Esophagus muscularis mucosa (tissue), 4 donors: ENCODE measurements at regions not wholly inside any gene's neighbourhood (a gene's known extent, or its start where the extent isn't known, plus 50 kb on each side); places are given as distances from the start of the nearest gene placed in this dataset.

Source experiments
- EP300 ChIP-seq: sonication (generic); formaldehyde crosslinking; IDR thresholded peaks from one replicate; pipeline ENCODE4 v1.6.1; 2017; ENCODE audit warnings: antibody characterized with exemption
- POLR2A ChIP-seq: fragments of 450-650 bp; IDR thresholded peaks from one replicate; pipeline ENCODE4 v1.6.1; 2017; ENCODE audit warnings: antibody characterized with exemption, moderate library complexity, mild to moderate bottlenecking, low read depth
- POLR2AphosphoS5 ChIP-seq, 2 donors: sonication (generic); formaldehyde crosslinking; IDR thresholded peaks; one replicate each; pipeline ENCODE4 v1.6.1; 2017; ENCODE audit warnings: antibody characterized with exemption in 2 of 2
- TF ChIP-seq, protein P1 (sequence below), 3 experiments: fragments of 200-600 bp in 2 of 3; fragments of 450-650 bp in 1 of 3; sonication (generic) in 2 of 3; IDR thresholded peaks; one replicate each; pipeline ENCODE4 v1.5.1; 2017 to 2019; ENCODE audit warnings: antibody characterized with exemption in 3 of 3, mild to moderate bottlenecking in 2 of 3, moderate library complexity in 1 of 3

DNA sequence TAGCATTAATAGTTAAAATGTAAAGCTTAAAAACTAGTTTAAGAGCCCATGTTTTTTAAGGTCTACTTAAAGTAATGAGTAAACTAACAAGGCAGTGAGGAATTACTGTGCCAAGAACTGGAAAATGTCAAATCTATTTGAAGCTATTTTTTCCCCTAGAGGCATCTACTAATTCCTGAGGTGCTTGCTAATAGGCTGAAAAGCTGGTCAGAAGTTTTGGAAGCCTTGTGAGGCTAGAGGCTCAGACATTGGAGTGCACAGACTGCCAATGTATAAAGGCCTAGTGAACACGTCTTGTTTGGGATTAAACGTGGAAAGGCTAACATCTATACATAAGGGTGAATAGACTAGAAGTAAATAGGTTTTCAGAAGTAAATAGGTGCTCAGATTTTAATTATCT, 136.5 kb upstream of the C11orf87 start:
- TF ChIP-seq, protein P1, sequence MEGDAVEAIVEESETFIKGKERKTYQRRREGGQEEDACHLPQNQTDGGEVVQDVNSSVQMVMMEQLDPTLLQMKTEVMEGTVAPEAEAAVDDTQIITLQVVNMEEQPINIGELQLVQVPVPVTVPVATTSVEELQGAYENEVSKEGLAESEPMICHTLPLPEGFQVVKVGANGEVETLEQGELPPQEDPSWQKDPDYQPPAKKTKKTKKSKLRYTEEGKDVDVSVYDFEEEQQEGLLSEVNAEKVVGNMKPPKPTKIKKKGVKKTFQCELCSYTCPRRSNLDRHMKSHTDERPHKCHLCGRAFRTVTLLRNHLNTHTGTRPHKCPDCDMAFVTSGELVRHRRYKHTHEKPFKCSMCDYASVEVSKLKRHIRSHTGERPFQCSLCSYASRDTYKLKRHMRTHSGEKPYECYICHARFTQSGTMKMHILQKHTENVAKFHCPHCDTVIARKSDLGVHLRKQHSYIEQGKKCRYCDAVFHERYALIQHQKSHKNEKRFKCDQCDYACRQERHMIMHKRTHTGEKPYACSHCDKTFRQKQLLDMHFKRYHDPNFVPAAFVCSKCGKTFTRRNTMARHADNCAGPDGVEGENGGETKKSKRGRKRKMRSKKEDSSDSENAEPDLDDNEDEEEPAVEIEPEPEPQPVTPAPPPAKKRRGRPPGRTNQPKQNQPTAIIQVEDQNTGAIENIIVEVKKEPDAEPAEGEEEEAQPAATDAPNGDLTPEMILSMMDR (IDR thresholded peaks at IDR 0.05) = no peak
- TF ChIP-seq POLR2AphosphoS5 (IDR thresholded peaks at IDR 0.05) (no peak), EP300 (no peak), POLR2A (no peak)
